K562 (cell line): ENCODE measurements at regions not wholly inside any gene's neighbourhood (a gene's known extent, or its start where the extent isn't known, plus 50 kb on each side); places are given as distances from the start of the nearest gene placed in this dataset.

Experiments used
- ATAC-seq: fragments of 200-7000 bp; cut with Tn5 transposase; 3 replicates; pipeline ENCODE4 v1.9.1; 2020; ENCODE audit warnings: moderate library complexity
- BruUV-seq: library from RNA; stranded (reverse); fragments of 400-500 nt; replicated peaks from 2 replicates; lab custom pipeline; 2021; lab: Mats Ljungman, UMichigan
- CTCF ChIA-PET: fragments of 300-600 bp; formaldehyde crosslinking; extraction: SDS; loops from one replicate; lab custom pipeline; 2021; ENCODE audit warnings: low intra/inter-chr PET ratio; lab: Yijun Ruan, JAX
- POLR2A ChIA-PET: fragments of 300-600, 350-650 bp; sonication (Branson Sonifier 250); formaldehyde crosslinking; extraction: SDS; loops from one replicate; lab custom pipeline; 2021; ENCODE audit warnings: antibody characterized with exemption, inconsistent platforms; lab: Yijun Ruan, JAX
- DNase-seq, 4 experiments: peaks; one replicate each; pipeline versions ENCODE4 v3.0.0 to v3.0.0-alpha.2; 2011 to 2018; ENCODE audit warnings: low spot score in 3 of 4, mixed read lengths in 3 of 4; ENCODE audit errors: extremely low read depth in 1 of 4
- FAIRE-seq: peaks from 2 replicates; lab custom pipeline; 2011; peaks lifted over from hg19 to GRCh38; lab: Jason Lieb, UNC
- H2AFZ ChIP-seq: 2 replicates; pipeline ENCODE4 v1.6.0; 2011; ENCODE audit warnings: low read depth, low read length, control low read depth, inconsistent platforms
- H3K27ac ChIP-seq: fragments of 200-600 bp; 3 replicates; pipeline ENCODE4 v1.8.0; 2011; ENCODE audit warnings: low read depth, mild to moderate bottlenecking, control low read depth, inconsistent platforms, low read length, moderate library complexity, mixed read lengths; ENCODE audit errors: extremely low read depth
- H3K27me3 ChIP-seq, 2 experiments: fragments of 300-600 bp in 1 of 2; 2 replicates in 1 of 2; 3 replicates in 1 of 2; pipeline versions ENCODE4 v1.6.0 to v1.8.0; 2011; ENCODE audit warnings: inconsistent platforms in 2 of 2, low read length in 2 of 2, mild to moderate bottlenecking in 1 of 2, mixed read lengths in 1 of 2, moderate library complexity in 1 of 2; ENCODE audit not compliant: control insufficient read depth in 2 of 2, insufficient read depth in 2 of 2
- H3K36me3 ChIP-seq: fragments of 300-600 bp; 3 replicates; pipeline ENCODE4 v1.8.0; 2011; ENCODE audit warnings: mild to moderate bottlenecking, low read length, inconsistent platforms; ENCODE audit not compliant: control insufficient read depth, insufficient read depth
- H3K4me1 ChIP-seq, 2 experiments: fragments of 200-600 bp in 1 of 2; replicated peaks in 1 of 2; 2 replicates in 1 of 2; 3 replicates in 1 of 2; pipeline versions ENCODE4 v1.5.1 to v1.8.0; 2011; ENCODE audit warnings: inconsistent platforms in 2 of 2, low read length in 2 of 2, mild to moderate bottlenecking in 1 of 2, mixed read lengths in 1 of 2, moderate library complexity in 1 of 2; ENCODE audit not compliant: control insufficient read depth in 2 of 2, insufficient read depth in 2 of 2
- H3K4me2 ChIP-seq: 2 replicates; pipeline ENCODE4 v1.6.1; 2011; ENCODE audit warnings: low read length, control low read depth, inconsistent platforms, mixed read lengths; ENCODE audit not compliant: insufficient read depth
- H3K4me3 ChIP-seq: fragments of 200-600 bp; sonication (generic), shearing (Covaris generic); 2 replicates; pipeline ENCODE4 v1.5.1; 2016; ENCODE audit warnings: control low read depth, inconsistent platforms
- H3K79me2 ChIP-seq: fragments of 200-600 bp; 3 replicates; pipeline ENCODE4 v1.8.0; 2011; ENCODE audit warnings: low read length, inconsistent platforms; ENCODE audit not compliant: control insufficient read depth, insufficient read depth
- H3K9ac ChIP-seq, 2 experiments: 2 replicates each; pipeline versions ENCODE4 v1.6.0 to v1.6.1; 2011; ENCODE audit warnings: low read depth in 2 of 2, low read length in 2 of 2, control low read depth in 1 of 2, inconsistent platforms in 1 of 2, mild to moderate bottlenecking in 1 of 2, mixed read lengths in 1 of 2; ENCODE audit not compliant: insufficient read depth in 1 of 2
- H3K9me1 ChIP-seq: one replicate; pipeline ENCODE4 v1.6.0; 2011; ENCODE audit warnings: inconsistent platforms, mild to moderate bottlenecking, low read length, moderate library complexity; ENCODE audit not compliant: control insufficient read depth, insufficient read depth
- H3K9me3 ChIP-seq: replicated peaks from 2 replicates; pipeline ENCODE4 v1.5.1; 2011; ENCODE audit warnings: low read depth, low read length, inconsistent platforms; ENCODE audit not compliant: control insufficient read depth, insufficient read depth
- H4K20me1 ChIP-seq: replicated peaks from 2 replicates; pipeline ENCODE4 v1.6.1; 2011; ENCODE audit warnings: low read length, inconsistent platforms, mixed read lengths; ENCODE audit not compliant: control insufficient read depth, insufficient read depth
- BACH1 ChIP-seq: fragments of 200-800 bp; sonication (Bioruptor generic); IDR thresholded peaks from 2 replicates; pipeline ENCODE4 v1.6.1; 2016; ENCODE audit warnings: missing genetic modification characterization, missing compliant biosample characterization
- COPS2 ChIP-seq: fragments of 450-650 bp; conservative IDR thresholded peaks from 2 replicates; pipeline ENCODE4 v1.6.1; 2016; ENCODE audit warnings: mild to moderate bottlenecking, moderate library complexity
- CREB3 ChIP-seq: fragments of 450-650 bp; conservative IDR thresholded peaks from 2 replicates; pipeline ENCODE4 v1.6.1; 2016; ENCODE audit warnings: missing genetic modification characterization, low read depth, mild to moderate bottlenecking, missing compliant biosample characterization, moderate library complexity
- ELF4 ChIP-seq: fragments of 450-650 bp; formaldehyde crosslinking; IDR thresholded peaks from 2 replicates; pipeline ENCODE4 v1.4.0; 2022; ENCODE audit warnings: missing genetic modification characterization
- FOXP4 ChIP-seq: sonication (generic); formaldehyde crosslinking; IDR thresholded peaks from 2 replicates; pipeline ENCODE4 v1.8.0; 2022; ENCODE audit warnings: mild to moderate bottlenecking, missing genetic modification reagents, borderline replicate concordance
- L3MBTL2 ChIP-seq: fragments of 450-650 bp; IDR thresholded peaks from 2 replicates; pipeline ENCODE4 v1.6.1; 2016; ENCODE audit warnings: mild to moderate bottlenecking, moderate library complexity
- MAFG ChIP-seq: fragments of 450-650 bp; conservative IDR thresholded peaks from 2 replicates; pipeline ENCODE4 v1.6.1; 2016; ENCODE audit warnings: missing genetic modification characterization, missing compliant biosample characterization
- NFE2 ChIP-seq: IDR thresholded peaks from 2 replicates; pipeline ENCODE4 v1.6.1; 2014; ENCODE audit warnings: antibody characterized with exemption, low read depth
- PHF21A ChIP-seq: fragments of 450-650 bp; IDR thresholded peaks from 2 replicates; pipeline ENCODE4 v1.6.1; 2017; ENCODE audit warnings: low read depth, borderline replicate concordance
- PHF8 ChIP-seq: fragments of 200-600 bp; sonication (generic); IDR thresholded peaks from 2 replicates; pipeline ENCODE4 v1.6.1; 2012; ENCODE audit warnings: mixed run types, mild to moderate bottlenecking, inconsistent platforms, low read length, moderate library complexity, borderline replicate concordance
- SETDB1 ChIP-seq: IDR thresholded peaks from one replicate; pipeline ENCODE4 v1.6.1; 2012; ENCODE audit warnings: low read length, control low read depth, inconsistent platforms
- ZNF146 ChIP-seq: IDR thresholded peaks from one replicate; pipeline ENCODE4 v1.6.1; 2018; ENCODE audit warnings: missing compliant biosample characterization; ENCODE audit not compliant: unreplicated experiment
- ZNF398 ChIP-seq: fragments of 250-450 bp; sonication (Bioruptor Pico); IDR thresholded peaks from 2 replicates; pipeline ENCODE4 v1.8.0; 2021; ENCODE audit warnings: moderate library complexity, mild to moderate bottlenecking, inconsistent platforms
- ZNF512 ChIP-seq: IDR thresholded peaks from 2 replicates; pipeline ENCODE4 v1.6.1; 2016; ENCODE audit warnings: missing genetic modification characterization, missing compliant biosample characterization
- ZNF75A ChIP-seq: fragments of 450-650 bp; formaldehyde crosslinking; IDR thresholded peaks from 2 replicates; pipeline ENCODE4 v1.4.0; 2020; ENCODE audit warnings: mild to moderate bottlenecking
- WGBS: fragments of 100-300 bp; shearing (Covaris generic); methylation state at CpG from one replicate; pipeline ENCODE4 v1.1.6; 2016; ENCODE audit warnings: low coverage, mixed read lengths; ENCODE audit not compliant: insufficient coverage; ENCODE audit errors: missing lambda C conversion rate; 5-methylcytosine and 5-hydroxymethylcytosine counted together
- in situ Hi-C: fragments of 300-500 bp; cut with MboI; formaldehyde crosslinking; loops from 4 replicates; pipeline ENCODE4 v1.15.0; 2018; ENCODE audit warnings: inconsistent platforms, mixed read lengths
- intact Hi-C: fragments of 100-400 bp; cut with micrococcal nuclease; formaldehyde crosslinking; loops from 2 replicates; pipeline ENCODE4 v1.14.2; 2022

GRCh38 chr7:41869997-41870396 lies 167.1 kb upstream of the INHBA start (continued):
- TF ChIP-seq FOXP4 (no peak), PHF21A (no peak), NFE2 (peak; percentile 29; the same call in 1 of the 2 replicates), COPS2 (no peak), SETDB1 (no peak), MAFG (tag) (peak; percentile 60; the same call in 1 of the 2 replicates)

- DNase-seq (no peak), FAIRE-seq (no peak), ATAC-seq (no peak)
- H3K9me3 ChIP-seq: no peaks in the 10 kb centered on the region
- TF ChIP-seq PHF8: no peak
- TF ChIP-seq ZNF146 (CRISPR knock-in tag): no peak
- no peak for TF ChIP-seq ZNF512 (tag)
- TF ChIP-seq CREB3 (tag): no peak
- no peak for TF ChIP-seq BACH1 (tag)
- no peak for TF ChIP-seq L3MBTL2
- TF ChIP-seq ELF4 (CRISPR knock-in tag): no peak
- no peak for TF ChIP-seq ZNF75A (CRISPR knock-in tag)
- no peak for TF ChIP-seq ZNF398 (CRISPR knock-in tag)
- H2AFZ ChIP-seq: no peak overlapping the region
- H3K79me2 ChIP-seq: no peaks in the 10 kb centered on the region
- H3K9ac ChIP-seq: no peak overlapping the region
- POLR2A ChIA-PET: no interaction called here
- H3K9me1 ChIP-seq: no peaks in the 10 kb centered on the region
- H3K4me2 ChIP-seq: no peak overlapping the region
- no TSS peak for BruUV-seq
- no peaks in the 10 kb centered on the region for H3K36me3 ChIP-seq
- H3K4me1 ChIP-seq: no peaks in the 10 kb centered on the region
- 0% methylated on average over 3 of the region's 3 CpGs for WGBS
- H3K4me3 ChIP-seq: no peak overlapping the region
- CTCF ChIA-PET: no interaction called here
- intact Hi-C loops: no loop called here
- no peaks in the 10 kb centered on the region for H4K20me1 ChIP-seq
- H3K27me3 ChIP-seq: no peaks in the 10 kb centered on the region
- no peak overlapping the region for H3K27ac ChIP-seq
- in situ Hi-C loops: no loop called here
Measured at GRCh38 chr7:41869596-41869995, 166.7 kb upstream of the INHBA start.
